HG03060 (cell line): ENCODE measurements at regions not wholly inside any gene's neighbourhood (a gene's known extent, or its start where the extent isn't known, plus 50 kb on each side); places are given as distances from the start of the nearest gene placed in this dataset.

Experiments used
- ATAC-seq: cut with Tn5 transposase; IDR thresholded peaks from one replicate; pipeline ENCODE4 v1.9.1; 2021; ENCODE audit warnings: low read depth, moderate number of reproducible peaks; ENCODE audit not compliant: unreplicated experiment

GRCh38 chr15:31472636-31473384, 146.2 kb downstream of the KLF13 start:
- peak; percentile 78 for ATAC-seq

- no peak for ATAC-seq
These were observed 146.9 kb downstream of the KLF13 start for GRCh38 chr15:31473385-31474058.

- no peak for ATAC-seq
These were observed 147.6 kb downstream of the KLF13 start for GRCh38 chr15:31474059-31474868.

GRCh38 chr15:31476236-31476810, 149.7 kb downstream of the KLF13 start:
- no peak for ATAC-seq

GRCh38 chr15:31476866-31477265, 150.2 kb downstream of the KLF13 start:
- no peak for ATAC-seq

GRCh38 chr15:31477301-31477700, 150.7 kb downstream of the KLF13 start:
- ATAC-seq: no peak

- ATAC-seq: no peak
These were observed 151.4 kb downstream of the KLF13 start for GRCh38 chr15:31477851-31478701.

GRCh38 chr15:31478702-31479221, 152.1 kb downstream of the KLF13 start:
- ATAC-seq: no peak

GRCh38 chr15:31480356-31481025, 153.9 kb downstream of the KLF13 start:
- no peak for ATAC-seq

- ATAC-seq: no peak
These were observed 154.5 kb downstream of the KLF13 start for GRCh38 chr15:31481142-31481541.

- ATAC-seq: no peak
These were observed 155.7 kb downstream of the KLF13 start for GRCh38 chr15:31482122-31482922.

GRCh38 chr15:31483053-31483985, 156.7 kb downstream of the KLF13 start:
- no peak for ATAC-seq

GRCh38 chr15:31483986-31484951, 157.6 kb downstream of the KLF13 start:
- no peak for ATAC-seq

GRCh38 chr15:31484986-31485385, 158.4 kb downstream of the KLF13 start:
- no peak for ATAC-seq

GRCh38 chr15:31485431-31485830, 158.8 kb downstream of the KLF13 start:
- ATAC-seq: no peak

- no peak for ATAC-seq
These were observed 159.4 kb downstream of the KLF13 start for GRCh38 chr15:31485911-31486461.
